ENCODE measurements at regions not wholly inside any gene's neighbourhood (a gene's known extent, or its start where the extent isn't known, plus 50 kb on each side); places are given as distances from the start of the nearest gene placed in this dataset. TPM values are rescaled to one million over a fixed set of nuclear protein-coding genes. Genes with fewer than 3 reads are reported as not detected.

GRCh38 chr2:16718576-16719484, 53.2 kb upstream of the CYRIA start:
- no peak for TF ChIP-seq CTCF (IDR thresholded peaks at IDR 0.05; ENCODE audit: insufficient read depth, low read depth, low read length)
- Histone ChIP-seq H3K4me3 (ENCODE audit: low read depth, low read length) (no peak overlapping the region), H3K27me3 (ENCODE audit: control insufficient read depth, insufficient read depth, low read length) (no peaks in the 10 kb centered on the region), H3K36me3 (ENCODE audit: control insufficient read depth, insufficient read depth, low read length) (no peaks in the 10 kb centered on the region)
- CTCF ChIA-PET: no interaction called here
- no peak for DNase-seq (ENCODE audit: low read depth)
- POLR2A ChIA-PET: no interaction called here

- CTCF ChIA-PET: no interaction called here
- no peak for DNase-seq (ENCODE audit: low read depth)
- POLR2A ChIA-PET: no interaction called here
Observed at GRCh38 chr2:16717477-16717876, 51.8 kb upstream of the CYRIA start.

GRCh38 chr2:16716944-16717343, 51.3 kb upstream of the CYRIA start:
- Histone ChIP-seq H3K4me3 (ENCODE audit: low read depth, low read length) (no peak overlapping the region), H3K27me3 (ENCODE audit: control insufficient read depth, insufficient read depth, low read length) (no peaks in the 10 kb centered on the region), H3K36me3 (ENCODE audit: control insufficient read depth, insufficient read depth, low read length) (no peaks in the 10 kb centered on the region)
- ChIA-PET POLR2A (no interaction called here), CTCF (no interaction called here)
- TF ChIP-seq CTCF (IDR thresholded peaks at IDR 0.05; ENCODE audit: insufficient read depth, low read depth, low read length): no peak
- no peak for DNase-seq (ENCODE audit: low read depth)

More at GRCh38 chr2:16717477-16717876, 51.8 kb upstream of the CYRIA start:
- no peaks in the 10 kb centered on the region for H3K36me3 ChIP-seq (ENCODE audit: control insufficient read depth, insufficient read depth, low read length)
- TF ChIP-seq CTCF (IDR thresholded peaks at IDR 0.05; ENCODE audit: insufficient read depth, low read depth, low read length): no peak
- no peak overlapping the region for H3K4me3 ChIP-seq (ENCODE audit: low read depth, low read length)
- H3K27me3 ChIP-seq (ENCODE audit: control insufficient read depth, insufficient read depth, low read length): no peaks in the 10 kb centered on the region

DNA sequence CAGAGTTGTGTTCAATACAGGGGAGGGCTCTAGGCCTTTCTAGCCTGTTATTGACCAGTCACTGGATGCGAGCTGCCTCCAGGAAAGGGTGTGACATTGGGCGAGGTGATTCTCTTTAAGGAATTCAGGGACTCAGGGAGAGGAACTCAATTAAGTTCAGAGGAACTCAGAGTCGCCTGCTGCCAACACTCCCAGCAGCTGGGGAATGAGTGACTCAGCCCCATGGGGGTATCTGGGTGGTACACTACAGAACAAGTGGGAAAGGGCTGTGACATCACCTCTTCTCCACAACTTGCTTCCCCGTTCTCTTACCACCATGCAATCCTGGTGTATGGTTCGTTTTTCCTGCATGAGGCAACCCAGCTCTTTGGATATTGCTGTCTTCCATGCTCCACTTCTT, 50.4 kb upstream of the CYRIA start:
- DNase-seq (ENCODE audit: low read depth): no peak
- ChIA-PET POLR2A (no interaction called here), CTCF (no interaction called here)
- H3K36me3 ChIP-seq (ENCODE audit: control insufficient read depth, insufficient read depth, low read length): no peaks in the 10 kb centered on the region
- no peak for TF ChIP-seq CTCF (IDR thresholded peaks at IDR 0.05; ENCODE audit: insufficient read depth, low read depth, low read length)
- no peaks in the 10 kb centered on the region for H3K27me3 ChIP-seq (ENCODE audit: control insufficient read depth, insufficient read depth, low read length)
- H3K4me3 ChIP-seq (ENCODE audit: low read depth, low read length): no peak overlapping the region

Small RNAs in the stretch of these regions (small RNA-seq; reads per million reads assigned to genes)
- not detected for gene RN7SKP168 (ENCODE audit: insufficient read length, low read depth, low replicate concordance)

Measured in BJ (cell line).